Loucy (cell line): ENCODE measurements at regions not wholly inside any gene's neighbourhood (a gene's known extent, or its start where the extent isn't known, plus 50 kb on each side); places are given as distances from the start of the nearest gene placed in this dataset.

ENCODE experiments used
- H2AFZ ChIP-seq: fragments of 200-600 bp; sonication (generic); 2 replicates; pipeline ENCODE4 v1.6.0; 2016; ENCODE audit warnings: antibody characterized with exemption, mild to moderate bottlenecking, low read length, moderate library complexity
- H3F3A ChIP-seq: fragments of 200-600 bp; 2 replicates; pipeline ENCODE4 v1.6.0; 2016; ENCODE audit warnings: antibody characterized with exemption, low read depth, mild to moderate bottlenecking
- H3K27me3 ChIP-seq: fragments of 200-600 bp; sonication (generic); 2 replicates; pipeline ENCODE4 v1.6.1; 2014; ENCODE audit warnings: low read length, mild to moderate bottlenecking; ENCODE audit not compliant: insufficient read depth, poor library complexity, severe bottlenecking
- H3K36me3 ChIP-seq: fragments of 200-600 bp; sonication (generic); 2 replicates; pipeline ENCODE4 v1.6.1; 2016; ENCODE audit warnings: low read length; ENCODE audit not compliant: insufficient read depth
- H3K4me1 ChIP-seq: fragments of 200-600 bp; sonication (generic); 2 replicates; pipeline ENCODE4 v1.5.1; 2014; ENCODE audit warnings: low read length, mild to moderate bottlenecking; ENCODE audit not compliant: insufficient read depth, poor library complexity, severe bottlenecking
- H3K4me2 ChIP-seq: fragments of 200-600 bp; sonication (generic); 2 replicates; pipeline ENCODE4 v1.6.0; 2014; ENCODE audit warnings: antibody characterized with exemption, low read length, low read depth, mild to moderate bottlenecking; ENCODE audit not compliant: poor library complexity, severe bottlenecking
- H3K4me3 ChIP-seq: fragments of 200-600 bp; sonication (generic); 2 replicates; pipeline ENCODE4 v1.5.1; 2014; ENCODE audit warnings: low read length, mild to moderate bottlenecking, mixed read lengths; ENCODE audit not compliant: poor library complexity, severe bottlenecking
- H3K79me2 ChIP-seq: fragments of 200-600 bp; sonication (generic); 2 replicates; pipeline ENCODE4 v1.6.1; 2014; ENCODE audit warnings: low read length; ENCODE audit not compliant: insufficient read depth
- H3K9ac ChIP-seq: fragments of 200-600 bp; sonication (generic); 2 replicates; pipeline ENCODE4 v1.6.0; 2014; ENCODE audit warnings: mild to moderate bottlenecking, low read depth, low read length, moderate library complexity; ENCODE audit not compliant: poor library complexity, severe bottlenecking
- H3K9me2 ChIP-seq: fragments of 200-600 bp; sonication (generic); replicated peaks from 2 replicates; pipeline ENCODE4 v1.6.1; 2016; ENCODE audit warnings: low read depth, low read length, mixed read lengths
- H3K9me3 ChIP-seq: fragments of 200-600 bp; sonication (generic); 2 replicates; pipeline ENCODE4 v1.6.1; 2014; ENCODE audit warnings: mild to moderate bottlenecking, antibody characterized with exemption, low read length, low read depth; ENCODE audit not compliant: insufficient read depth
- H4K20me1 ChIP-seq: fragments of 200-600 bp; sonication (generic); 2 replicates; pipeline ENCODE4 v1.6.0; 2014; ENCODE audit warnings: antibody characterized with exemption, low read length, mild to moderate bottlenecking; ENCODE audit not compliant: insufficient read depth, poor library complexity, severe bottlenecking
- CTCF ChIP-seq: fragments of 200-600 bp; sonication (generic); conservative IDR thresholded peaks from 2 replicates; pipeline ENCODE4 v1.5.1; 2014; ENCODE audit warnings: mild to moderate bottlenecking, antibody characterized with exemption, low read length
- EZH2phosphoT487 ChIP-seq: fragments of 200-600 bp; IDR thresholded peaks from 2 replicates; pipeline ENCODE4 v1.6.1; 2018; ENCODE audit warnings: antibody characterized with exemption, mild to moderate bottlenecking, moderate library complexity, borderline replicate concordance

DNA sequence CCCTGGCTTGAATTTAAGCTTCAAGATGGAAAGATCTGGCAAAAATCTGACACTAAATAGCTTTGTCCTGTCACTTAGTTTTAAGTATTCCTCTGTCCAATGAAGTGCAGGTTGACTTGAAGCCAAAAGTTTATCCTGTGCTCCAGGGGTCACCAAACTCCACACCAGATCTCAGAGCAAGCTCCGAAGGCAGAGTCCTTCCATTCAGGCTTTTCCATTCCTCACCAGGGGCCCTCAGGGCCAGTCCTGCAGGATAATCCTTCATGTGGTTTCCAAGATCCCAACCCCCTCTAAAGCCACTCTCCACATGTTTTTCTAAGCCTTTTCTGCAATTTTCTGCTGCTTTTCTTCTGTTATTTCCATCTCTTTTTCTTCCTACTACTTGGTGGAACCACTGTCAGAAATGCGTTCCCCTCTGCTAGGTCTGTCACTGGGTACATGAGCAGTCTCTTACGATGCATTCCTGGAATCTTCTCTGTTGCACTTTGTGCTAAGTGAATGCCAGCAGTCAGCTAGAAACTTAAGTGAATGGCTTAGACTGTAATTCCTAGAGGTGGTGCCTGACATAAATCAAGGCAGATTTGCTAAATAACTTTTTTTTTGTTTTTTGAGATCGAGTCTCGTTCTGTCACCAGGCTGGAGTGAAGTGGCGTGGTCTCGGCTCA is 251.4 kb downstream of the MSRB3 start:
- TF ChIP-seq CTCF (no peak), EZH2phosphoT487 (no peak)
- no peak overlapping the region for H3K9ac ChIP-seq
- H3K4me3 ChIP-seq = no peak overlapping the region
- peaks cover 2% of the 10 kb centered on the region; the same call in 1 of the 2 replicates for H3F3A ChIP-seq
- peaks cover 27% of the 10 kb centered on the region for H3K4me1 ChIP-seq
- no peaks in the 10 kb centered on the region for H3K9me2 ChIP-seq
- H3K4me2 ChIP-seq = no peak overlapping the region
- peaks cover 5% of the 10 kb centered on the region for H3K27me3 ChIP-seq
- no peaks in the 10 kb centered on the region for H3K36me3 ChIP-seq
- H2AFZ ChIP-seq = no peak overlapping the region
- H3K79me2 ChIP-seq = no peaks in the 10 kb centered on the region
- H3K9me3 ChIP-seq = no peaks in the 10 kb centered on the region
- H4K20me1 ChIP-seq = no peaks in the 10 kb centered on the region

DNA sequence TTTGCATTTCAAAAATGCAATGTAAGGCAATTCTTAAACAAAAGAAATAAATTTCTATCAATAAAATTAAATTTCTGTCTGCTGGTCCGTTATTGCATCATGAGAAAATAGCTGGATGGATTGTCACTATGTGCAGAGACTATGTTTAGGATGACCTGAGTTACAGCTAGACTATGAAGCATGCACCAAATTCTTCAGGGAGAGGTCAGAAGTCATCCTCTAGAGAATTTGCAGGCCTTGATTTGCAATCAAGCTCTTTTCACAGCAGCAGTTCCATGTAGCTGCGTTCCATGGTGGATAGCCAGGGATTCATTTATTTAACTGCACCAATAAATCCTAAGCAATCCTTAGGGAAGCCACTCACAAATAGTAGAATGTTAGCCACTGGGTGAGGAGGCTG is 253.7 kb downstream of the MSRB3 start:
- no peak overlapping the region for H3K9ac ChIP-seq
- H4K20me1 ChIP-seq = no peaks in the 10 kb centered on the region
- peaks cover 2% of the 10 kb centered on the region; the same call in 1 of the 2 replicates for H3F3A ChIP-seq
- peaks cover 5% of the 10 kb centered on the region for H3K27me3 ChIP-seq
- no peaks in the 10 kb centered on the region for H3K36me3 ChIP-seq
- no peaks in the 10 kb centered on the region for H3K79me2 ChIP-seq
- H3K9me3 ChIP-seq = no peaks in the 10 kb centered on the region
- H3K9me2 ChIP-seq = no peaks in the 10 kb centered on the region
- H3K4me3 ChIP-seq = no peak overlapping the region
- no peak overlapping the region for H2AFZ ChIP-seq
- peak overlapping the region; percentile 70 for H3K4me2 ChIP-seq
- TF ChIP-seq EZH2phosphoT487 (no peak), CTCF (no peak)
- H3K4me1 ChIP-seq = peaks cover 31% of the 10 kb centered on the region

- Histone ChIP-seq H3K4me1 (peaks cover 31% of the 10 kb centered on the region), H3K79me2 (no peaks in the 10 kb centered on the region), H4K20me1 (no peaks in the 10 kb centered on the region), H3K9ac (no peak overlapping the region), H3K9me3 (no peaks in the 10 kb centered on the region), H3K4me3 (peak overlapping the region; percentile 55), H3K4me2 (peak overlapping the region; percentile 70), H2AFZ (no peak overlapping the region), H3K9me2 (no peaks in the 10 kb centered on the region), H3K36me3 (no peaks in the 10 kb centered on the region), H3K27me3 (peaks cover 5% of the 10 kb centered on the region), H3F3A (peaks cover 2% of the 10 kb centered on the region; the same call in 1 of the 2 replicates)
- TF ChIP-seq CTCF (no peak), EZH2phosphoT487 (no peak)
Measured at GRCh38 chr12:65532764-65533163, 254.3 kb downstream of the MSRB3 start.
